ENCODE measurements at regions not wholly inside any gene's neighbourhood (a gene's known extent, or its start where the extent isn't known, plus 50 kb on each side); places are given as distances from the start of the nearest gene placed in this dataset.

GRCh38 chr11:28606930-28607329 is 498.7 kb downstream of the METTL15 start:
- no peak overlapping the region for H3K4me3 ChIP-seq (ENCODE audit: insufficient read depth, low read depth, low read length)
- H3K9ac ChIP-seq (ENCODE audit: low read length) = no peak overlapping the region
- no peaks in the 10 kb centered on the region for H3K4me1 ChIP-seq (ENCODE audit: insufficient read depth, low read length)
- H3K9me3 Mint-ChIP-seq (ENCODE audit: unreplicated experiment) = no peaks in the 10 kb centered on the region
- DNase-seq (ENCODE audit: low read depth) = no peak
- no peak overlapping the region for H3K4me3 Mint-ChIP-seq (ENCODE audit: unreplicated experiment)
- H2AFZ ChIP-seq (ENCODE audit: low read depth, low read length) = no peak overlapping the region
- no peaks in the 10 kb centered on the region for H3K27me3 Mint-ChIP-seq (ENCODE audit: low read depth, unreplicated experiment)
- no peak overlapping the region for H3K27ac ChIP-seq (ENCODE audit: low read depth, low read length)
- H3K4me2 ChIP-seq (ENCODE audit: low read length) = no peak overlapping the region
- no peaks in the 10 kb centered on the region for H3K4me1 Mint-ChIP-seq (ENCODE audit: low read depth, unreplicated experiment)
- H3K9me3 ChIP-seq (ENCODE audit: insufficient read depth, low read depth, low read length) = no peaks in the 10 kb centered on the region
- no peaks in the 10 kb centered on the region for H3K79me2 ChIP-seq (ENCODE audit: insufficient read depth, low read length)
- no peaks in the 10 kb centered on the region for H3K36me3 Mint-ChIP-seq (ENCODE audit: low read depth, unreplicated experiment)
- H3K27ac Mint-ChIP-seq (ENCODE audit: unreplicated experiment) = no peak overlapping the region
- H3K27me3 ChIP-seq (ENCODE audit: insufficient read depth, low read length) = no peaks in the 10 kb centered on the region
- no peaks in the 10 kb centered on the region for H4K20me1 ChIP-seq (ENCODE audit: insufficient read depth, low read length)
- H3K36me3 ChIP-seq (ENCODE audit: insufficient read depth, low read length) = no peaks in the 10 kb centered on the region
- FAIRE-seq = no peak
- TF ChIP-seq CTCF (IDR thresholded peaks at IDR 0.05; ENCODE audit: insufficient read depth, low read depth, low read length) (no peak), EZH2 (IDR thresholded peaks at IDR 0.05; ENCODE audit: insufficient read depth, low read length) (no peak)

- Histone ChIP-seq H3K79me2 (ENCODE audit: insufficient read depth, low read length) (no peaks in the 10 kb centered on the region), H3K27ac (ENCODE audit: low read depth, low read length) (no peak overlapping the region), H2AFZ (ENCODE audit: low read depth, low read length) (no peak overlapping the region), H3K9ac (ENCODE audit: low read length) (no peak overlapping the region), H4K20me1 (ENCODE audit: insufficient read depth, low read length) (no peaks in the 10 kb centered on the region), H3K36me3 (ENCODE audit: insufficient read depth, low read length) (no peaks in the 10 kb centered on the region), H3K27me3 (ENCODE audit: insufficient read depth, low read length) (no peaks in the 10 kb centered on the region), H3K9me3 (ENCODE audit: insufficient read depth, low read depth, low read length) (no peaks in the 10 kb centered on the region), H3K4me1 (ENCODE audit: insufficient read depth, low read length) (no peaks in the 10 kb centered on the region), H3K4me2 (ENCODE audit: low read length) (no peak overlapping the region), H3K4me3 (ENCODE audit: insufficient read depth, low read depth, low read length) (no peak overlapping the region)
- DNase-seq (ENCODE audit: low read depth) (no peak), FAIRE-seq (no peak)
- Mint-ChIP-seq H3K27ac (ENCODE audit: unreplicated experiment) (no peak overlapping the region), H3K9me3 (ENCODE audit: unreplicated experiment) (peaks cover 2% of the 10 kb centered on the region), H3K36me3 (ENCODE audit: low read depth, unreplicated experiment) (no peaks in the 10 kb centered on the region), H3K4me1 (ENCODE audit: low read depth, unreplicated experiment) (peaks cover 2% of the 10 kb centered on the region), H3K4me3 (ENCODE audit: unreplicated experiment) (no peak overlapping the region), H3K27me3 (ENCODE audit: low read depth, unreplicated experiment) (no peaks in the 10 kb centered on the region)
- TF ChIP-seq CTCF (IDR thresholded peaks at IDR 0.05; ENCODE audit: insufficient read depth, low read depth, low read length) = no peak
- no peak for TF ChIP-seq EZH2 (IDR thresholded peaks at IDR 0.05; ENCODE audit: insufficient read depth, low read length)
Observed at GRCh38 chr11:28599656-28600055, 491.5 kb downstream of the METTL15 start.

- H3K4me3 ChIP-seq (ENCODE audit: insufficient read depth, low read depth, low read length) = no peak overlapping the region
- FAIRE-seq (no peak), DNase-seq (ENCODE audit: low read depth) (no peak)
- peaks cover 2% of the 10 kb centered on the region for H3K4me1 Mint-ChIP-seq (ENCODE audit: low read depth, unreplicated experiment)
- no peak overlapping the region for H3K4me3 Mint-ChIP-seq (ENCODE audit: unreplicated experiment)
- no peaks in the 10 kb centered on the region for H3K4me1 ChIP-seq (ENCODE audit: insufficient read depth, low read length)
- TF ChIP-seq CTCF (IDR thresholded peaks at IDR 0.05; ENCODE audit: insufficient read depth, low read depth, low read length) (no peak), EZH2 (IDR thresholded peaks at IDR 0.05; ENCODE audit: insufficient read depth, low read length) (no peak)
- no peak overlapping the region for H3K27ac ChIP-seq (ENCODE audit: low read depth, low read length)
- H3K79me2 ChIP-seq (ENCODE audit: insufficient read depth, low read length) = no peaks in the 10 kb centered on the region
- no peaks in the 10 kb centered on the region for H4K20me1 ChIP-seq (ENCODE audit: insufficient read depth, low read length)
- H2AFZ ChIP-seq (ENCODE audit: low read depth, low read length) = no peak overlapping the region
- no peak overlapping the region for H3K27ac Mint-ChIP-seq (ENCODE audit: unreplicated experiment)
- no peaks in the 10 kb centered on the region for H3K9me3 ChIP-seq (ENCODE audit: insufficient read depth, low read depth, low read length)
- H3K9me3 Mint-ChIP-seq (ENCODE audit: unreplicated experiment) = peaks cover 2% of the 10 kb centered on the region
- no peaks in the 10 kb centered on the region for H3K27me3 ChIP-seq (ENCODE audit: insufficient read depth, low read length)
- H3K36me3 ChIP-seq (ENCODE audit: insufficient read depth, low read length) = no peaks in the 10 kb centered on the region
- H3K9ac ChIP-seq (ENCODE audit: low read length) = no peak overlapping the region
- no peaks in the 10 kb centered on the region for H3K27me3 Mint-ChIP-seq (ENCODE audit: low read depth, unreplicated experiment)
- no peaks in the 10 kb centered on the region for H3K36me3 Mint-ChIP-seq (ENCODE audit: low read depth, unreplicated experiment)
- H3K4me2 ChIP-seq (ENCODE audit: low read length) = no peak overlapping the region
Observed at GRCh38 chr11:28598531-28598930, 490.3 kb downstream of the METTL15 start.
